GM21447 (cell line): ENCODE measurements at regions not wholly inside any gene's neighbourhood (a gene's known extent, or its start where the extent isn't known, plus 50 kb on each side); places are given as distances from the start of the nearest gene placed in this dataset.
"Not testable (repeated sequence)": the region's sequence is repeated elsewhere in the genome, so short reads cannot be mapped to it uniquely, and the experiment has no call there.

ENCODE experiments used
- ATAC-seq: cut with Tn5 transposase; IDR thresholded peaks from one replicate; pipeline ENCODE4 v1.9.1; 2021; ENCODE audit not compliant: unreplicated experiment

- no peak for ATAC-seq
Observed at GRCh38 chr7:131122394-131122793, 205.3 kb upstream of the MKLN1 start.

GRCh38 chr7:131124001-131124629, 203.6 kb upstream of the MKLN1 start:
- peak; percentile 89 for ATAC-seq

GRCh38 chr7:131124867-131125266, 202.8 kb upstream of the MKLN1 start:
- ATAC-seq, result no peak

DNA sequence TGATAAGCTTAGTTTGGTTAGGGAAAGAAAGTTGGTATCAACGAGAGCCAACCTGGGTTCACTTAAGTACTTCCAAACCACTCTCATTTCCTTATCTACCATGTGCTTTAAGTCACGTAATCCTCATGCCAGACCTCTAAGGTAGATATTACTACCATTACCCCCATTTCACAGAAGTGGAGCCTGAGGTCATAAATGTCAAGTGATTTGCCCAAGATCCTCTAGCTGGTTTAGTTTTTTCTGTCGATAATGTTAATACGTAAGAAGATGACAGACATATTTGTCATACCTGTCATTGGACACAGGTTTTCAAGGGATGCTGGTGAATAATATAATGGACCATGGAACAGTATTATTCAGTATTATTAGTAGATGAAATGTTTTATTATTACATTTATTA, 197.4 kb upstream of the MKLN1 start:
- no peak for ATAC-seq

GRCh38 chr7:131131012-131131745, 196.5 kb upstream of the MKLN1 start:
- ATAC-seq, result no peak

DNA sequence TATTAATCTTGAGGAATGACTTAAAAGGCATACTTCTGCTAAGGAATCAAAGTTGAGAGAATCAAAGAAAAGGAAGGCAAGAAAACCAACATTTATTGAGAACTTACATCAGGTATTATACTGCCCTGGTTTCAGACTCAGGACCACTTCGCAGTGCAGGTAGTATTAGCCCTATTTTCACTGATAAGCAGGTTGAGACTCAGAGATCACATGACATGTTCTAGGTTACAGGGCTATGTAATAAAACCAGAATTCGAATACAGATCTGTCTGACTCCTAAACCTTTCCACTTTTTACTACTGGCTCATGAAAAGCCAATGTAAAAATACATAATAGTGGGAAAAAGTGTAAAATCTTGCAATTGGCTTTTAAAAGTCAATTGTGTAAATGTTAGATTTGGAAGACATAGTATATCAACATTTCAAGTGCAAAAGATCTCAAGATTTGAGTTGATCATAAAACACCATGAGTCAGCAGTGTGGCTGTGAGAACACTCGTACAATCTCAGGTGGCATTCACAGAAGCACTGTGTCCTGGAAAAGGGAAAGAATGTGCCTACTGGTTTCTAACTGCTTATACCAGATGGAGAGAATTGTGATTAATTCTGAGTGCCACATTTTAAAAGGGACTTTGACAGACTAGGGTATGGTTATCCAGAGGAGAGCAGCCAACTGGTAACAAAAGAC, 195.8 kb upstream of the MKLN1 start:
- no peak for ATAC-seq

DNA sequence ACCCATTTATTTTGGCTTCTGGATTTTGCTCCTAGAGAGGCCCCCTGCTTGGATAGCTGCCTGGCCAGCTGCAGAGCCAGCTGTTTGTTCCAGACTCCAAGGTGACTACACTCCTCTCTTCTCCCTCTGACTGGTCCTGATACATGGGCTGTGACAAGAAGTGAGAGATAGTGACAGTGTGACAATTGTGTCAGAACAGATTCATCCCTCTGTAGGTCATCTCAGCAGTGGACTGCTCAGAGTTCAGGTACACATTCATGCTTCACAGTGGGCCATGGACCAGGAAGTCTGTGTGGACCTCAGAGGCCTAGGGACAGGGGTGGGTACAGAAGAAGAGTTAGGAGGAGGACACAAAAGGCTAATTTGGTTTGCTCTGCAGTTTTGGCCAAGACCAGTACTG, 188.2 kb upstream of the MKLN1 start:
- ATAC-seq, result no peak

- ATAC-seq, result no peak
Observed at GRCh38 chr7:131141443-131141967, 186.2 kb upstream of the MKLN1 start.

GRCh38 chr7:131143869-131144268, 183.8 kb upstream of the MKLN1 start:
- ATAC-seq, result no peak

DNA sequence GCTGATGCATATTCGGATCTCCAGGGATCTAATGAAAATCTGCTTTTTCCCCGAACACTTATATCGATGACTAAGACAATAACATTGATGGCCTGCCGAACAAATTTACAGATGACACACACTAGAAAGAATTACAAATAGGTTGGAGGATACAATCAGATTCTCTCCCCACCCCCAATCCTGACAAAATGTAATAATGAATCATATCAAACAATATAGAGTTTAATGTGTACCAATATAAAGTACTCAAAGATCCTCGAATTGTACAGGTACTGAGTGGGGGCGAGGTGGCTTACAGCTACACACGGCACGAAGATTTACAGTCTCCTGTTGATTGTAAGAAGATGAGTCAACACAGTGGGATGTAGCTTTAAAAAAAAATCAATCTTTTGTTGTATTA, 182.7 kb upstream of the MKLN1 start:
- ATAC-seq, result no peak

DNA sequence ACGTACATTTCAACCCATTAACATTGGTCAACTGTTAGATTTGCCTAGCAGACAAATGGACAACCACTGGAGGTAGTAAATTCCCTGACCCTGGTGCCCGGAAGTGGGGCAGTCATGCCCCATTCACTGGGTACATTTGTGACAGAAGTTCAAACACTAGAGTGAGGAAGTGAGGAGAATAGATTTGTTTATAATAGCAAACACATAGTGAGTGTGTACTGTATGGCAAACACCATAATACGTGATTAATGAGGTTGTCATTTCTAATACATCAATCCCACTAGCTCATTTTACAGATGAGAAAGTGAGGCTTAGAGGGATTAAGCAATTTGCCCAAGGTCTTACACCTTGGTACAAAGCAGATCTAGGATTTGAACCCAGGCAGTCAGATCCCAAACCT, 181.9 kb upstream of the MKLN1 start:
- no peak for ATAC-seq

- ATAC-seq, result no peak
Observed at GRCh38 chr7:131147604-131148003, 180.1 kb upstream of the MKLN1 start.

DNA sequence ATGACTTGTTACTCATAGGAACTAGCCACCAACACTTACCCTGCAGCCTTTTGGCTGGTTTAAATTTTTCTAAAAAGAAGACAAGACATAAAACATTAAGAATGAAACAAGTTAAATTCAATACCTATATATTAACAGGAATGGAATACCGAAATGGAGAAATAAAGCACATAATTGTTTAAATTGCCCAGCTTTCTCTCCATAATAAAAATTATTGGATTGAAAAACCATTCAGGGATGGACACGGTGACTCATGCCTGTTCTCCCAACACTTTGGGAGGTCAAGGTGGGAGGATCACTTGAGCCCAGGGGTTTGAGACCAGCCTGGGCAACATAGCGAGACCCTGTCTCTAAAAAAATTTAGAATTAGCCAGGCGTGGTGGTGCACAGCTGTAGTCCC, 179.4 kb upstream of the MKLN1 start:
- no peak for ATAC-seq

DNA sequence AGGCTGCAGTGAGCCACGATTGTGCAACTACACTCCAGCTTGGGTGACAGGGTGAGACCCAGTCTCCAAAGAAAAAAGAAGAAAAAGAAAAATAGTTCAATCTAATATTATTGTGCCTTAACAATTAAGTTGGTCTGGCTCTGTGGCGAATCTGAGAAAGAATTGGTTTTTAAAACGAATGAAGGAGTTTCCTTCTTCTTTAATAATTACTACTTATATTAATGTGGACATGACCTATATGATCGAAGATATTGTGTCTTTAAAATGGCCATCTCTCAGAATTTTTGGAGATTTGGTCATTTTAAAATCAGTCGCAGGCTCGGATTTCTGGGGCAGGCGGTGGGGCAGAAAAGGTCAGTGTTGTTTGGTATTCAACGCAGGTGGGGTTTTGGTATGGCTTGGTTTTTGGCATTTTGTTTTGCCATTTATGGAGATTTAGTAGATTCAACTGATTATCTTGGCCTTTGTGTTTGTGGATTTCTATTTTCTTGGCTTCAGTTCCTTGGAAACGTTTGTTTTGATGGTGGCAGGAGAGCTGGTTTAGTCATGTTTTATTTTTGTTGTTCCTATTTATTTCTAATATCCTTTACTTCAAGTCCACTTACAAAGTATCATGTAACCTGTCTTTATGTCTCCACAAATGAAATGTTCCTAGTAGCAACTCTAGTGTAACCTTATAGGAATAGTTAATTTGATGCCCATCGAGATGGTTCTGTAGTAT, 178.8 kb upstream of the MKLN1 start:
- ATAC-seq, result no peak

- ATAC-seq, result no peak
Observed at GRCh38 chr7:131149429-131149773, 178.3 kb upstream of the MKLN1 start.

GRCh38 chr7:131149840-131150239, 177.8 kb upstream of the MKLN1 start:
- no peak for ATAC-seq

- ATAC-seq, result no peak
Observed at GRCh38 chr7:131151034-131151433, 176.6 kb upstream of the MKLN1 start.

GRCh38 chr7:131152766-131153165, 174.9 kb upstream of the MKLN1 start:
- ATAC-seq, result no peak

DNA sequence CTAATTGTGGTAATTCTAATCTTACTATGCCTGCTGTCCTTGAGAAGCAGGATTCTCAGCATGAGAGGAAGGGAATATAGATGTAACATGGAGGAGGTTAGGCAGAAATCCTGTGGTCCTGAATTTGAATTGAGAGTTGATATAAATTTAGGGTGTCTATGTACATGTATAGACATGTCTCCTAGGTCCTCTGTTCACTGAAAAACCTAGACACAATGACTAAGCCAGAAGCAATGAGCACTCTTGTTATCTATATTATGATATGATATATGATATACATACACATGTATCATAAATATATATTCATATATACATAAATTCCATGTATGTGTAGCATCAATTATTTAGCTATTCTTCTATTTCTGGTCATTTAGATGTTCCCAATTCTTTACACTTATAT, 173.3 kb upstream of the MKLN1 start:
- ATAC-seq, result no peak

DNA sequence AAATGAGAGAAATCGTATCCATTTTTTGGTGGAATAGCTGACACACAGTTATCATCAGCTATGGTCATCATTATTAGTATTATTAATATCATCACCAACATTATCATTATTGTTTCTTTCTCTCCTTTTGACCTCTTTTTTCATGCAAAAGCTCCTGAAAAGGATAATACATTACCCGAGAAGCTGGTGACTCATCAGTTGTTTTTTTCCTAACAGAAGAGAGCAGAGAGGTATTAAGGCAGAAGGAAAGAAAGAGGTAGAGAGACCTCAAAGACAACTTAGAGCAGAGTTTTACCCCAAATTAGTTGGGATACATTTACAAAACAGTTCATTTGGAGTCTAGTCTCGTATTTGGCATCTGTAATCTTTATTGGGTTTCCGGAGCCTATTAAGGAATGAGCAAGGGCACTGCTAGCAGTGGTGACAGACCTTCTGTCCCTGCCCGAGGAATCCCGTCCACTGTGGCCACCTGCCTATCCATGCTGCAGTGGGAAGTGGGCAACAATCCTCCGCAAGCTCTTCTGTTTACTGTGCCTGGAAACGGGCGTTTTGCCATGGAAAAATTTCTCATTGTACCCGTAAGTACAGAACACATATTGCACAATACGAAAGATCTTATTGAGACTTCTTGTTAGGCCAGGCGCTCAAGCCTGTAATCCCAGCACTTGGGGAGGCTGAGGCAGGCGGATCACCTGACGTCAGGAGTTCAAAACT, 170.0 kb upstream of the MKLN1 start:
- ATAC-seq, result no peak

GRCh38 chr7:131158244-131158636, 169.4 kb upstream of the MKLN1 start:
- ATAC-seq, result not testable (repeated sequence)
